ENCODE measurements at regions not wholly inside any gene's neighbourhood (a gene's known extent, or its start where the extent isn't known, plus 50 kb on each side); places are given as distances from the start of the nearest gene placed in this dataset.

DNA sequence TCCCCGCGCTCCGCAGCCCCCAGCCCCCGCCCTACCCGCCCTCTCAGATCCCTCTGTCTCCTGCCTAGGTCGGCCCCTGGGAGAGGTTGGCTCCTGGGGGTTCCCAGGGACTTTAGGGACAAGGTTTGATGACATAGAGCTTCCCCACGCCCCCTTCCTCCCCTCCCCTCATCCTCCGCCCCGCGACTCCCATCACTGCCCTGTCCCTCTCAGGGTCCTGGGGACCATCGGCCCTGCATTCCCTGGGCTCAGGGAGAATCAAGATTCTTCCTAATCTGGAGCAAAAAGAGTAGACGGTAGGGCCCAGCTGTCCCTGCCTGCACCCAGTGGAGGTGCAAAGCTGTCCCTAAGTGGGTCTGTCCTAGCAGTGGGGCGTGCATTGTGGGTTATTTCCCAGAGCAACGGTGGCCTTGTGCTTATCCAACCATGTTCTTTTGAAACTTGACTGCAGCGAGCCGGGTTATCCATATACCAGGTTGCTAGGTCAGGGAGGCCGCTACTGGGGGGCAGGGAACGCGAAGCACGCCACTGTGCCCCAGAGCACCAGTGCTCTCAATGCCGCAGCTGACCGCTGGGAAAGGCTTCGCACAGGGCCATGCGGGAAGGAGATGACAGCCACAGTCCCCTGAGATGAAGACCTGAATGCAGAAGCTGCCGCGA, 124.4 kb upstream of the PRMT8 start:
- no peak for DNase-seq (ENCODE audit: extremely low read depth, low read depth)
- TF ChIP-seq, protein P1, sequence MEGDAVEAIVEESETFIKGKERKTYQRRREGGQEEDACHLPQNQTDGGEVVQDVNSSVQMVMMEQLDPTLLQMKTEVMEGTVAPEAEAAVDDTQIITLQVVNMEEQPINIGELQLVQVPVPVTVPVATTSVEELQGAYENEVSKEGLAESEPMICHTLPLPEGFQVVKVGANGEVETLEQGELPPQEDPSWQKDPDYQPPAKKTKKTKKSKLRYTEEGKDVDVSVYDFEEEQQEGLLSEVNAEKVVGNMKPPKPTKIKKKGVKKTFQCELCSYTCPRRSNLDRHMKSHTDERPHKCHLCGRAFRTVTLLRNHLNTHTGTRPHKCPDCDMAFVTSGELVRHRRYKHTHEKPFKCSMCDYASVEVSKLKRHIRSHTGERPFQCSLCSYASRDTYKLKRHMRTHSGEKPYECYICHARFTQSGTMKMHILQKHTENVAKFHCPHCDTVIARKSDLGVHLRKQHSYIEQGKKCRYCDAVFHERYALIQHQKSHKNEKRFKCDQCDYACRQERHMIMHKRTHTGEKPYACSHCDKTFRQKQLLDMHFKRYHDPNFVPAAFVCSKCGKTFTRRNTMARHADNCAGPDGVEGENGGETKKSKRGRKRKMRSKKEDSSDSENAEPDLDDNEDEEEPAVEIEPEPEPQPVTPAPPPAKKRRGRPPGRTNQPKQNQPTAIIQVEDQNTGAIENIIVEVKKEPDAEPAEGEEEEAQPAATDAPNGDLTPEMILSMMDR (IDR thresholded peaks at IDR 0.05; ENCODE audit: low read depth, low read length), result no peak

DNA sequence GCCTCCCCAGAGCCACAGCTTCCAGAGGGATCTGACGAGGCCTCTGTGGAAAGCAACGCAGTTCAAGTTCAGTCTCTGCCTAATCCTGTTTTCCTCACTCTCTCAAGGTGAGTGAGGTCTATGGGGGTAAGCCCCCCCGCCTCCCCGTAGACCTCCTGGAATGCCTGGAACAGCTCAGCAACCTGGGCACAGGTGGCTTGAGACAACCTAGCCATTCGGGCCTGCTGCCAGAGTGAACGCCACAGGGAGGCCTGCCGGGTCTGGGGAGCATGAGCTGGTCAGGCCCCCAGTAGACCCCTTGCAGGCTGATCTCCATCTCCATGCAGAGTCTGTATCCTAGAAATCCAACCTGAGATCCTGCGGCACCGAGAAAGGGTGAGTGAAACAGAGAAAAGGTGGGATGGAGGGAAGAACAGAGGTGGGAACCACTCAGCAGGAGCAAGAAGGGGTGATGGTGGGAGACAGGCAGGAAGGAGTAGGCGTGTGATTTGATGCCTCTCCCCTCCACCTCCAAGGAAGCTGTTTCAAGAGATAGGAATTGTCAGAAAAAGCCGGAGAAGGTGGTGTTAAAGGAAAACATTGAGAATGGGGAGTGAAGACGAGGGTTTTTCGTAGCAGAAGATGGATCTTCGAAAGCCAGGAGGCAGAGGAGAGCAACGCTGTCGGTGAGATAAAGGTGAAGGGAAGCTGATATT, 123.1 kb upstream of the PRMT8 start:
- DNase-seq (ENCODE audit: extremely low read depth, low read depth), result no peak
- TF ChIP-seq, protein P1 (IDR thresholded peaks at IDR 0.05; ENCODE audit: low read depth, low read length), result no peak

GRCh38 chr12:3371018-3371417, 120.0 kb upstream of the PRMT8 start:
- DNase-seq (ENCODE audit: extremely low read depth, low read depth), result no peak
- TF ChIP-seq, protein P1 (IDR thresholded peaks at IDR 0.05; ENCODE audit: low read depth, low read length), result no peak

DNA sequence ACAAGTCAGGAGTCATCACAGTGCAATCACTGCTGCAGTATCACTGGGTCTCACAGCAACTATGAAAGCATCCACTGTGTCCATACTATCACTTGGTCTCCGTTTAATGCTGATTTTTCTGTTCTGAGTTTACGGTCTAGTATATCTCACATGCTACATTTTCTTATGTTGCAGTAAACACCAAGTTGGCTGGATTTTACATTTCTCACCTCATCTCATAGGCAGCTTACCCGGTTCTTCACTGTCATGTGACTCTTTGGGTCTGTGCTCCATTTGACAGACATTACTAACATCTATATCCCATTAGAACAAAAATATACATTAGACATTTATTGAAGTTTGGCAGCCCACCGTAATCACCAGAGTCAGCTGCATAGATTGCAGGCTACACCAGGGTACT, 115.7 kb upstream of the PRMT8 start:
- no peak for DNase-seq (ENCODE audit: extremely low read depth, low read depth)
- TF ChIP-seq, protein P1 (IDR thresholded peaks at IDR 0.05; ENCODE audit: low read depth, low read length), result no peak

DNA sequence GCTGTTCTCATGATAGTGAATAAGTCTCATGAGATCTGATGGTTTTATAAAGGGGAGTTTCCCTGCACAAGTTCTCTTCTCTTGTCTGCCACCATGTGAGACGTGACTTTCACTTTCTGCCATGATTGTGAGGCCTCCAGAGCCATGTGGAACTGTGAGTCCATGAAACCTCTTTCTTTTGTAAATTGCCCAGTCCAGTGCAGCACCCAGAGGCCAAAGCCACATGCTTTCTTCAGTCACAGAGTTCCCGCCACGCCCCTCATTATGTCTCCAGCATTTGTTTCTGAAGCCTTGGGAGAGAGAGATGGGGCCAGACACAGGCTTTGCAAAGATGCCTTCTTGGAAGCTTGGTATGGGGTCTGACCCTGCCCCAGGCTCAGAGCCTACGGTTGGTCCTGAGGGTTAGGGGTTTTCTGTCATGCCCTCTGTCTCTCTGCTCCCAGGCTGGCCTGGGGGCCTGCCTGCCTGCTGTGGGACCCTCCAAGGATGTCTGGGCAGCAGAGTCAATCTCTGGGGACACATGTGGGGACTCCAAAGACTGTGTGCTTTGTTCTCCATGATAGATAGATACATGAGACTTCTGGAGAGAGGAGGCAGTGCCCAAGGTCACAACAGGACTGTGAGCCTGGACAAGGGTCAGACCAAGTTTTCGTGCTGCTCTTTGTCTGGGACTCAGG, 114.1 kb upstream of the PRMT8 start:
- TF ChIP-seq, protein P1 (IDR thresholded peaks at IDR 0.05; ENCODE audit: low read depth, low read length), result no peak
- DNase-seq (ENCODE audit: extremely low read depth, low read depth), result no peak

DNA sequence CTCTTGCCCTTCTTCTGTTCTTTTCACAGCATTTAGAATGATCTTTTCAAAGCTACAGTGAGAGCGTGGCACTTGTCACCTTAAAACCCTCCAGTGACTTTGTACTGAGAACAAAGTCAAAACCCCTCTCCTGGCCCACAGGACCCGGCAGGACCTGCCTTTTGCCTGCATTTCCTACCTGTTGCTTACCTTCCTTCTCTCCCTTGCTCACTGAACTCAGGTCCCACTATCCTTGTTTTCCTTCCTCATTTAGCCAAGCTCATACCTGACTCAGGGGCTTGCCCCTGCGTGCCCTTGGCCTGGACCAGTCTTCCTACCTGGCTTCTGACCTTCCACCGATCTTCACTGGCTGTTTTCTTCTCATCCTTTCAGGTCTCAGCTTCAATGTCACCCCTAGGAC, 112.3 kb upstream of the PRMT8 start:
- TF ChIP-seq, protein P1 (IDR thresholded peaks at IDR 0.05; ENCODE audit: low read depth, low read length), result no peak
- DNase-seq (ENCODE audit: extremely low read depth, low read depth), result no peak

- DNase-seq (ENCODE audit: extremely low read depth, low read depth), result no peak
- TF ChIP-seq, protein P1 (IDR thresholded peaks at IDR 0.05; ENCODE audit: low read depth, low read length), result no peak
Observed at GRCh38 chr12:3379079-3379478, 111.9 kb upstream of the PRMT8 start.
